ENCODE measurements at regions not wholly inside any gene's neighbourhood (a gene's known extent, or its start where the extent isn't known, plus 50 kb on each side); places are given as distances from the start of the nearest gene placed in this dataset.

DNA sequence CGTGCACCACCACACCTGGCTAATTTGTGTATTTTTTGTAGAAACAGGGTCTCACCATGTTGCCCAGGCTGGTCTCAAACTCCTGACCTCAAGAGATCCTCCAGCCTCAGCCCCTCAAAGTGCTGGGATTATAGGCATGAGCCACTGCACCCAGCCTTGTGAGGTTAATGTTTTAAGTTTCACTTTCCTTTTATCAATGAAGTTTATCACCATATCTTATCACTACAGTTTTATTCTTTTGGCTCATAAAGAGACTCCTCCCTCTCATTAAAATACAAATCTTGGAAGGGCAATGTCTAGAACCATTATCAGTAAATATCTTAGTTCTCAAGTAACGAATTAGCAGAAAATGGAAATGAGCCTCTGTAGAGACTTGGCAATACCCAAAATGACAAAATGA lies 173.8 kb downstream of the BCL11A start:
- TF ChIP-seq POLR2A (IDR thresholded peaks at IDR 0.05; ENCODE audit: low read length) = no peak
- no peak for TF ChIP-seq GATA1 (IDR thresholded peaks at IDR 0.05; ENCODE audit: low read depth, low read length)
